ENCODE measurements at regions not wholly inside any gene's neighbourhood (a gene's known extent, or its start where the extent isn't known, plus 50 kb on each side); places are given as distances from the start of the nearest gene placed in this dataset.

GRCh38 chr16:16989368-16989767, 481.4 kb downstream of the XYLT1 start:
- no peak overlapping the region for H2AFZ ChIP-seq (ENCODE audit: low read length)
- H3K27me3 ChIP-seq (ENCODE audit: insufficient read depth, low read length) = no peaks in the 10 kb centered on the region
- no peak for TF ChIP-seq CTCF (IDR thresholded peaks at IDR 0.05; ENCODE audit: extremely low read depth, low read depth, low read length)
- H3K27ac ChIP-seq (ENCODE audit: low read depth, low read length) = no peak overlapping the region
- no peaks in the 10 kb centered on the region for H3K4me1 ChIP-seq (ENCODE audit: insufficient read depth, low read length)
- no peak overlapping the region for H3K4me2 ChIP-seq (ENCODE audit: insufficient read depth, low read length)
- H3K9me3 ChIP-seq (ENCODE audit: low read depth, low read length) = no peaks in the 10 kb centered on the region
- no peaks in the 10 kb centered on the region for H3K36me3 ChIP-seq (ENCODE audit: insufficient read depth, low read length)
- DNase-seq (ENCODE audit: insufficient read length, low spot score, missing footprints) = no peak
- no peaks in the 10 kb centered on the region for H4K20me1 ChIP-seq (ENCODE audit: insufficient read depth, low read length)
- H3K4me3 ChIP-seq (ENCODE audit: insufficient read depth, low read length) = no peak overlapping the region
- no peaks in the 10 kb centered on the region for H3K79me2 ChIP-seq (ENCODE audit: insufficient read depth, low read length)

- Histone ChIP-seq H3K27me3 (ENCODE audit: insufficient read depth, low read length) (no peaks in the 10 kb centered on the region), H3K9me3 (ENCODE audit: low read depth, low read length) (no peaks in the 10 kb centered on the region), H3K27ac (ENCODE audit: low read depth, low read length) (no peak overlapping the region), H3K36me3 (ENCODE audit: insufficient read depth, low read length) (no peaks in the 10 kb centered on the region), H4K20me1 (ENCODE audit: insufficient read depth, low read length) (no peaks in the 10 kb centered on the region), H3K4me1 (ENCODE audit: insufficient read depth, low read length) (no peaks in the 10 kb centered on the region), H3K4me3 (ENCODE audit: insufficient read depth, low read length) (no peak overlapping the region), H2AFZ (ENCODE audit: low read length) (no peak overlapping the region), H3K4me2 (ENCODE audit: insufficient read depth, low read length) (no peak overlapping the region), H3K79me2 (ENCODE audit: insufficient read depth, low read length) (no peaks in the 10 kb centered on the region)
- TF ChIP-seq CTCF (IDR thresholded peaks at IDR 0.05; ENCODE audit: extremely low read depth, low read depth, low read length) = no peak
- DNase-seq (ENCODE audit: insufficient read length, low spot score, missing footprints) = no peak
Measured at GRCh38 chr16:16991711-16992110, 479.0 kb downstream of the XYLT1 start.

- no peak for DNase-seq (ENCODE audit: insufficient read length, low spot score, missing footprints)
- no peak overlapping the region for H3K4me3 ChIP-seq (ENCODE audit: insufficient read depth, low read length)
- H3K36me3 ChIP-seq (ENCODE audit: insufficient read depth, low read length) = no peaks in the 10 kb centered on the region
- H3K4me1 ChIP-seq (ENCODE audit: insufficient read depth, low read length) = no peaks in the 10 kb centered on the region
- no peak overlapping the region for H2AFZ ChIP-seq (ENCODE audit: low read length)
- no peaks in the 10 kb centered on the region for H3K79me2 ChIP-seq (ENCODE audit: insufficient read depth, low read length)
- H4K20me1 ChIP-seq (ENCODE audit: insufficient read depth, low read length) = no peaks in the 10 kb centered on the region
- no peak overlapping the region for H3K4me2 ChIP-seq (ENCODE audit: insufficient read depth, low read length)
- TF ChIP-seq CTCF (IDR thresholded peaks at IDR 0.05; ENCODE audit: extremely low read depth, low read depth, low read length) = no peak
- H3K27me3 ChIP-seq (ENCODE audit: insufficient read depth, low read length) = no peaks in the 10 kb centered on the region
- H3K27ac ChIP-seq (ENCODE audit: low read depth, low read length) = no peak overlapping the region
- no peaks in the 10 kb centered on the region for H3K9me3 ChIP-seq (ENCODE audit: low read depth, low read length)
Measured at GRCh38 chr16:16992975-16993765, 477.6 kb downstream of the XYLT1 start.

GRCh38 chr16:16994831-16995230, 475.9 kb downstream of the XYLT1 start:
- H4K20me1 ChIP-seq (ENCODE audit: insufficient read depth, low read length) = no peaks in the 10 kb centered on the region
- TF ChIP-seq CTCF (IDR thresholded peaks at IDR 0.05; ENCODE audit: extremely low read depth, low read depth, low read length) = no peak
- H3K27ac ChIP-seq (ENCODE audit: low read depth, low read length) = no peak overlapping the region

More at GRCh38 chr16:16994831-16995230, 475.9 kb downstream of the XYLT1 start:
- Histone ChIP-seq H3K4me3 (ENCODE audit: insufficient read depth, low read length) (no peak overlapping the region), H3K4me2 (ENCODE audit: insufficient read depth, low read length) (no peak overlapping the region), H2AFZ (ENCODE audit: low read length) (no peak overlapping the region), H3K4me1 (ENCODE audit: insufficient read depth, low read length) (no peaks in the 10 kb centered on the region), H3K9me3 (ENCODE audit: low read depth, low read length) (no peaks in the 10 kb centered on the region), H3K36me3 (ENCODE audit: insufficient read depth, low read length) (no peaks in the 10 kb centered on the region), H3K27me3 (ENCODE audit: insufficient read depth, low read length) (no peaks in the 10 kb centered on the region), H3K79me2 (ENCODE audit: insufficient read depth, low read length) (no peaks in the 10 kb centered on the region)
- no peak for DNase-seq (ENCODE audit: insufficient read length, low spot score, missing footprints)

Data from osteoblast (primary cell).